ENCODE measurements at regions not wholly inside any gene's neighbourhood (a gene's known extent, or its start where the extent isn't known, plus 50 kb on each side); places are given as distances from the start of the nearest gene placed in this dataset.
"Not testable (repeated sequence)": the region's sequence is repeated elsewhere in the genome, so short reads cannot be mapped to it uniquely, and the experiment has no call there.

GRCh38 chr4:127482049-127482448 lies 150.7 kb upstream of the INTU start:
- DNase-seq: no peak
- no peak overlapping the region for H3K4me3 ChIP-seq (ENCODE audit: low read length)
- H3K36me3 ChIP-seq (ENCODE audit: insufficient read depth, low read length): no peaks in the 10 kb centered on the region
- Mint-ChIP-seq H3K27me3 (no peaks in the 10 kb centered on the region), H3K4me3 (no peak overlapping the region), H3K27ac (no peak overlapping the region), H3K4me1 (no peaks in the 10 kb centered on the region), H3K9me3 (no peaks in the 10 kb centered on the region), H3K36me3 (no peaks in the 10 kb centered on the region)
- no peaks in the 10 kb centered on the region for H3K9me3 ChIP-seq (ENCODE audit: low read length)
- POLR2A ChIA-PET: no interaction called here
- H3K27ac ChIP-seq (ENCODE audit: low read depth, low read length): no peak overlapping the region
- CTCF ChIA-PET: no interaction called here
- no peaks in the 10 kb centered on the region for H3K27me3 ChIP-seq (ENCODE audit: insufficient read depth, low read length, poor library complexity, severe bottlenecking)
- H3K4me1 ChIP-seq (ENCODE audit: insufficient read depth, low read length): no peaks in the 10 kb centered on the region

- CTCF ChIA-PET: no interaction called here
- POLR2A ChIA-PET: no interaction called here
Observed at GRCh38 chr4:127484117-127484516, 148.6 kb upstream of the INTU start.

GRCh38 chr4:127486248-127486647 lies 146.5 kb upstream of the INTU start:
- Histone ChIP-seq H3K4me1 (ENCODE audit: insufficient read depth, low read length) (no peaks in the 10 kb centered on the region), H3K27ac (ENCODE audit: low read depth, low read length) (no peak overlapping the region), H3K4me3 (ENCODE audit: low read length) (no peak overlapping the region), H3K36me3 (ENCODE audit: insufficient read depth, low read length) (no peaks in the 10 kb centered on the region), H3K27me3 (ENCODE audit: insufficient read depth, low read length, poor library complexity, severe bottlenecking) (no peaks in the 10 kb centered on the region), H3K9me3 (ENCODE audit: low read length) (no peaks in the 10 kb centered on the region)
- DNase-seq: no peak
- Mint-ChIP-seq H3K9me3 (no peaks in the 10 kb centered on the region), H3K4me1 (no peaks in the 10 kb centered on the region), H3K27ac (no peak overlapping the region), H3K27me3 (no peaks in the 10 kb centered on the region), H3K4me3 (no peak overlapping the region), H3K36me3 (no peaks in the 10 kb centered on the region)
- POLR2A ChIA-PET: no interaction called here
- CTCF ChIA-PET: no interaction called here

More at GRCh38 chr4:127484117-127484516, 148.6 kb upstream of the INTU start:
- Mint-ChIP-seq H3K9me3 (no peaks in the 10 kb centered on the region), H3K4me1 (no peaks in the 10 kb centered on the region), H3K27ac (no peak overlapping the region), H3K36me3 (no peaks in the 10 kb centered on the region), H3K4me3 (no peak overlapping the region), H3K27me3 (no peaks in the 10 kb centered on the region)
- Histone ChIP-seq H3K4me3 (ENCODE audit: low read length) (no peak overlapping the region), H3K9me3 (ENCODE audit: low read length) (no peaks in the 10 kb centered on the region), H3K27ac (ENCODE audit: low read depth, low read length) (no peak overlapping the region), H3K36me3 (ENCODE audit: insufficient read depth, low read length) (no peaks in the 10 kb centered on the region), H3K27me3 (ENCODE audit: insufficient read depth, low read length, poor library complexity, severe bottlenecking) (no peaks in the 10 kb centered on the region), H3K4me1 (ENCODE audit: insufficient read depth, low read length) (no peaks in the 10 kb centered on the region)
- DNase-seq: no peak

DNA sequence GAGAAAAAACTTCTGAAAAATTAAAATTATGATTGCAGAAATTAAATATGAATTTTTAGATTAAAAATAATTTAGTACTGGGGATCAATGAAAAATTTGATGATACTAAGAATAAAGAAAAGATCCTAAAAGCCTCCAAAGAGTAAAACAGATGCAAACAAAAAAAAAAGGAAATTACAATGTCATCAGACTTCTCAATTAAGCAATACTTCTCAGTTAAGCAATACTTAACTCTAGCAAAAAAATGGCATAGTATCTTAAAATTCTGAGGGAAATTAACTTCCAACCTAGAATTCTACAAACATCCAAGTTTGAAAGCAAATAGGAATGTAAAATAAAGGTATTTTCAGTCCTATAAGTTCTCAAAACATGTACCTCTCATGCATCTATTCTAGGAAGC lies 141.2 kb upstream of the INTU start:
- Mint-ChIP-seq H3K27me3 (no peaks in the 10 kb centered on the region), H3K4me3 (no peak overlapping the region), H3K4me1 (no peaks in the 10 kb centered on the region), H3K27ac (no peak overlapping the region), H3K9me3 (peaks cover 0 to 1% (median 0%) of the 10 kb centered on the region in 5 donors), H3K36me3 (no peaks in the 10 kb centered on the region)
- ChIA-PET CTCF (no interaction called here), POLR2A (no interaction called here)
- Histone ChIP-seq H3K4me1 (ENCODE audit: insufficient read depth, low read length) (no peaks in the 10 kb centered on the region), H3K9me3 (ENCODE audit: low read length) (no peaks in the 10 kb centered on the region), H3K4me3 (ENCODE audit: low read length) (no peak overlapping the region), H3K27me3 (ENCODE audit: insufficient read depth, low read length, poor library complexity, severe bottlenecking) (no peaks in the 10 kb centered on the region), H3K36me3 (ENCODE audit: insufficient read depth, low read length) (no peaks in the 10 kb centered on the region), H3K27ac (ENCODE audit: low read depth, low read length) (no peak overlapping the region)
- no peak for DNase-seq

- H3K4me3 Mint-ChIP-seq; H3K9me3 ChIP-seq (ENCODE audit: low read length); H3K27me3 ChIP-seq (ENCODE audit: insufficient read depth, low read length, poor library complexity, severe bottlenecking); CTCF ChIA-PET; H3K36me3 ChIP-seq (ENCODE audit: insufficient read depth, low read length); H3K27ac Mint-ChIP-seq; H3K27me3 Mint-ChIP-seq; POLR2A ChIA-PET; H3K27ac ChIP-seq (ENCODE audit: low read depth, low read length); H3K4me1 Mint-ChIP-seq; H3K4me1 ChIP-seq (ENCODE audit: insufficient read depth, low read length); H3K9me3 Mint-ChIP-seq; H3K36me3 Mint-ChIP-seq; H3K4me3 ChIP-seq (ENCODE audit: low read length); DNase-seq: not testable (repeated sequence)
Observed at GRCh38 chr4:127496875-127497274, 135.9 kb upstream of the INTU start.

DNA sequence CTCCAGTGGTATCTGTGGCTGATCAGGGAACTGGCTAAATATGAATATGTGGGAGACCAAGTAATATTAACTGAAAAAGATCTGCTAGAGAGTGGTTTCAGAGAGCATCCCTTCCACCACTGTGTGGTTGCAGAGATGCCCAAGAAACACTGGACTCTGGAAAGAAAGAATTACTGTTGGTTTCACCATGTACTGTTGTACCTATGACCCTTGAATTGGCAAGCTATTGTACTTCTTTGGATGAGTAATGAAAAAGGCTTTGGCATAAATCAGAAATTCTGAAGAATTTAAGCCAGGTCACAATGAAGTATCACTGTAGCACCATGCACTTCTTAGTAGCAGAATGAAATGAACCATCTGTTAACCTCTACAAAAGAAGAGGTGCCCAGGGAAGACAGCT lies 134.4 kb upstream of the INTU start:
- no peaks in the 10 kb centered on the region for H3K27me3 ChIP-seq (ENCODE audit: insufficient read depth, low read length, poor library complexity, severe bottlenecking)
- Mint-ChIP-seq H3K27me3 (peaks cover 0 to 5% of the 10 kb centered on the region in 2 donors), H3K4me1 (no peaks in the 10 kb centered on the region), H3K4me3 (no peak overlapping the region), H3K9me3 (peaks cover 0 to 4% (median 0%) of the 10 kb centered on the region in 5 donors), H3K36me3 (no peaks in the 10 kb centered on the region), H3K27ac (no peak overlapping the region)
- ChIA-PET POLR2A (no interaction called here), CTCF (no interaction called here)
- no peaks in the 10 kb centered on the region for H3K36me3 ChIP-seq (ENCODE audit: insufficient read depth, low read length)
- H3K4me1 ChIP-seq (ENCODE audit: insufficient read depth, low read length): no peaks in the 10 kb centered on the region
- no peaks in the 10 kb centered on the region for H3K9me3 ChIP-seq (ENCODE audit: low read length)
- DNase-seq: no peak
- no peak overlapping the region for H3K27ac ChIP-seq (ENCODE audit: low read depth, low read length)
- no peak overlapping the region for H3K4me3 ChIP-seq (ENCODE audit: low read length)

GRCh38 chr4:127500242-127500641 lies 132.5 kb upstream of the INTU start:
- H3K4me3 Mint-ChIP-seq: no peak overlapping the region
- peaks cover 0 to 6% of the 10 kb centered on the region in 2 donors for H3K27me3 Mint-ChIP-seq
- no peaks in the 10 kb centered on the region for H3K4me1 Mint-ChIP-seq
- no peak overlapping the region for H3K27ac ChIP-seq (ENCODE audit: low read depth, low read length)
- DNase-seq: no peak
- H3K9me3 Mint-ChIP-seq: peaks cover 0 to 4% (median 0%) of the 10 kb centered on the region in 5 donors
- H3K9me3 ChIP-seq (ENCODE audit: low read length): no peaks in the 10 kb centered on the region
- ChIA-PET CTCF (no interaction called here), POLR2A (no interaction called here)
- H3K4me1 ChIP-seq (ENCODE audit: insufficient read depth, low read length): no peaks in the 10 kb centered on the region
- no peak overlapping the region for H3K4me3 ChIP-seq (ENCODE audit: low read length)
- no peaks in the 10 kb centered on the region for H3K27me3 ChIP-seq (ENCODE audit: insufficient read depth, low read length, poor library complexity, severe bottlenecking)
- no peaks in the 10 kb centered on the region for H3K36me3 Mint-ChIP-seq
- H3K27ac Mint-ChIP-seq: no peak overlapping the region
- H3K36me3 ChIP-seq (ENCODE audit: insufficient read depth, low read length): no peaks in the 10 kb centered on the region

DNA sequence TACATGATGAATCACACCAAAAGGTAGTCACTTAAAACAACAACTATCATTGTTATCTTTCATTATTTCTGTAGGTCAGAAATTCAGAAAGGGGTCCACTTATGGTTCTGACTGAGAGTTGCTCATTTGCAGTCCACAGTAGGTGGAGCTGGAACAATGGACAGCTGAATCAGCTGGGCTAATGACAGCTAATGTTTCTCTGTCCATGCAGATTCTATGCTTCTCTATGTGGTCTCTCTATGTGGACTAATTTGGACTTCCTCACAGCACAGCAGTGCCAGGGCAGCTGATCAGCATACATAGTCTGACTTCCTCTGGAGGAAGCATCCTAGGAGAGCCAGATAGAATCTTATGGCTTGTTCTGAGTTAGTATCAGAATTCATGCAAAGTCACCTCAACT lies 131.7 kb upstream of the INTU start:
- Mint-ChIP-seq H3K27me3 (peaks cover 0 to 6% of the 10 kb centered on the region in 2 donors), H3K4me3 (no peak overlapping the region), H3K9me3 (peaks cover 0 to 4% (median 0%) of the 10 kb centered on the region in 5 donors), H3K4me1 (no peaks in the 10 kb centered on the region), H3K36me3 (no peaks in the 10 kb centered on the region), H3K27ac (no peak overlapping the region)
- ChIA-PET CTCF (no interaction called here), POLR2A (no interaction called here)
- no peaks in the 10 kb centered on the region for H3K9me3 ChIP-seq (ENCODE audit: low read length)
- H3K27me3 ChIP-seq (ENCODE audit: insufficient read depth, low read length, poor library complexity, severe bottlenecking): no peaks in the 10 kb centered on the region
- H3K36me3 ChIP-seq (ENCODE audit: insufficient read depth, low read length): no peaks in the 10 kb centered on the region
- H3K4me1 ChIP-seq (ENCODE audit: insufficient read depth, low read length): no peaks in the 10 kb centered on the region
- no peak overlapping the region for H3K4me3 ChIP-seq (ENCODE audit: low read length)
- no peak overlapping the region for H3K27ac ChIP-seq (ENCODE audit: low read depth, low read length)
- DNase-seq: no peak

DNA sequence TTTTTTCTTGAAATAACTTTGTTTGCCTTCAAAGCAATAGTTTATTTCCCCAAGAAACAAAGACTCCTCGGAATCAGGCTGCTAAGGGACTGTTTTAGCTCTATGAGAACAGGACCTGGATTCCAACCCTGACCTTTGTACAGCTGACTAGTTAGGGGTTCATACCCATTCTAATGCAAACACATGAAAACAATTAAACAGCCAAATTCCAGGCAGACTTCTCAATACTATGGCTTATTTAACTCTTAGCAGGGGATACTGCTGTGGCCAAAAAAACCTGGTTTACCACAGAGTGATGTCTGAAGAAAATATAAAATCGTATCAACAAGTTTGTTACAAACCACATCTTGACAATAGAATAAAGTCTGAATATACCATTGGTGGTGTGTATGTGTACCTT lies 129.6 kb upstream of the INTU start:
- CTCF ChIA-PET: no interaction called here
- H3K27ac Mint-ChIP-seq: no peak overlapping the region
- H3K27ac ChIP-seq (ENCODE audit: low read depth, low read length): no peak overlapping the region
- DNase-seq: no peak
- no peak overlapping the region for H3K4me3 Mint-ChIP-seq
- H3K9me3 ChIP-seq (ENCODE audit: low read length): no peaks in the 10 kb centered on the region
- no peaks in the 10 kb centered on the region for H3K36me3 ChIP-seq (ENCODE audit: insufficient read depth, low read length)
- H3K27me3 Mint-ChIP-seq: peaks cover 0 to 6% of the 10 kb centered on the region in 2 donors
- H3K4me1 ChIP-seq (ENCODE audit: insufficient read depth, low read length): no peaks in the 10 kb centered on the region
- no peak overlapping the region for H3K4me3 ChIP-seq (ENCODE audit: low read length)
- peaks cover 0 to 4% (median 0%) of the 10 kb centered on the region in 5 donors for H3K9me3 Mint-ChIP-seq
- no peaks in the 10 kb centered on the region for H3K27me3 ChIP-seq (ENCODE audit: insufficient read depth, low read length, poor library complexity, severe bottlenecking)
- no peaks in the 10 kb centered on the region for H3K4me1 Mint-ChIP-seq
- H3K36me3 Mint-ChIP-seq: no peaks in the 10 kb centered on the region
- POLR2A ChIA-PET: no interaction called here
